HCEC 1CT (cell line): ENCODE measurements at regions not wholly inside any gene's neighbourhood (a gene's known extent, or its start where the extent isn't known, plus 50 kb on each side); places are given as distances from the start of the nearest gene placed in this dataset.
"Not testable (repeated sequence)": the region's sequence is repeated elsewhere in the genome, so short reads cannot be mapped to it uniquely, and the experiment has no call there.

Experiments
- DNase-seq: peaks from one replicate; pipeline ENCODE4 v3.0.0-alpha.2; 2017

- no peak for DNase-seq
Observed at GRCh38 chr5:144773628-144774027, 603.0 kb downstream of the KCTD16 start.

GRCh38 chr5:144771802-144772201 lies 601.1 kb downstream of the KCTD16 start:
- no peak for DNase-seq

- no peak for DNase-seq
Observed at GRCh38 chr5:144742361-144742760, 571.7 kb downstream of the KCTD16 start.

GRCh38 chr5:144731786-144732185 lies 561.1 kb downstream of the KCTD16 start:
- no peak for DNase-seq

GRCh38 chr5:144712090-144712489 lies 541.4 kb downstream of the KCTD16 start:
- DNase-seq = no peak

- DNase-seq = no peak
Observed at GRCh38 chr5:144711172-144711571, 540.5 kb downstream of the KCTD16 start.

- DNase-seq = no peak
Observed at GRCh38 chr5:144710637-144711036, 540.0 kb downstream of the KCTD16 start.

GRCh38 chr5:144703776-144704175 lies 533.1 kb downstream of the KCTD16 start:
- no peak for DNase-seq

- peak; percentile 41 for DNase-seq
Observed at GRCh38 chr5:144698484-144698883, 527.8 kb downstream of the KCTD16 start.

GRCh38 chr5:144697847-144698262 lies 527.2 kb downstream of the KCTD16 start:
- DNase-seq = peak; percentile 99

GRCh38 chr5:144691936-144692335 lies 521.3 kb downstream of the KCTD16 start:
- DNase-seq = no peak

- DNase-seq = no peak
Observed at GRCh38 chr5:144684899-144685298, 514.2 kb downstream of the KCTD16 start.

- DNase-seq = no peak
Observed at GRCh38 chr5:144680711-144681110, 510.0 kb downstream of the KCTD16 start.

GRCh38 chr5:144671066-144671465 lies 500.4 kb downstream of the KCTD16 start:
- DNase-seq = no peak

GRCh38 chr5:144659634-144660227 lies 489.1 kb downstream of the KCTD16 start:
- no peak for DNase-seq

GRCh38 chr5:144644317-144644716 lies 473.6 kb downstream of the KCTD16 start:
- DNase-seq = no peak

- no peak for DNase-seq
Observed at GRCh38 chr5:144638787-144639186, 468.1 kb downstream of the KCTD16 start.

- DNase-seq = no peak
Observed at GRCh38 chr5:144634138-144634537, 463.5 kb downstream of the KCTD16 start.

GRCh38 chr5:144598451-144599068 lies 427.9 kb downstream of the KCTD16 start:
- no peak for DNase-seq

- DNase-seq = no peak
Observed at GRCh38 chr5:144596517-144596916, 425.8 kb downstream of the KCTD16 start.

- no peak for DNase-seq
Observed at GRCh38 chr5:144594919-144595318, 424.2 kb downstream of the KCTD16 start.

GRCh38 chr5:144594234-144594633 lies 423.6 kb downstream of the KCTD16 start:
- DNase-seq = not testable (repeated sequence)

GRCh38 chr5:144585681-144586080 lies 415.0 kb downstream of the KCTD16 start:
- DNase-seq = no peak

- no peak for DNase-seq
Observed at GRCh38 chr5:144583541-144584449, 413.1 kb downstream of the KCTD16 start.
